ENCODE measurements at regions not wholly inside any gene's neighbourhood (a gene's known extent, or its start where the extent isn't known, plus 50 kb on each side); places are given as distances from the start of the nearest gene placed in this dataset.

DNA sequence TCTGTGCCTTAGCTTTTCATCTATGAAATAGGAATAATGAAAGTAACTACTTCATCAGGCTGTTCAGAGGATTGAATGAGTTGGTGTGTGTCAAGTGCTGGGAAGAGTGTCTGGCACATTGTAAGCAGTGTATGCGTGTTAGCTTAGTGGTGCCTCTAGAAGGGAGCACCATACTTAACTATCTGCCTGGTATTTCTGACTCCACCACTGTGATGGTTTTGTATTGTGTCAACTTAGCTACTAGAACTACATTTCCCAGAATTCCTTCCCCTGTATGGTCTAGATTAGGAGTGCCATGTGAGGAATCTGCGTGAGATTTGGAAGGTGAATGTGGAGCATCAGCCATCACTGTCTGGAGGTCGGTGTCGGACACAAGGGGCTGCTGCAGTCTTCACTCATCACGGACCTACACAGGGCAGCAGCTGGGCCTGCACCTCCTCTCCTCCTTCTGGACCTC lies 115.4 kb upstream of the GALNT15 start (continued):
- TF ChIP-seq, protein P1, sequence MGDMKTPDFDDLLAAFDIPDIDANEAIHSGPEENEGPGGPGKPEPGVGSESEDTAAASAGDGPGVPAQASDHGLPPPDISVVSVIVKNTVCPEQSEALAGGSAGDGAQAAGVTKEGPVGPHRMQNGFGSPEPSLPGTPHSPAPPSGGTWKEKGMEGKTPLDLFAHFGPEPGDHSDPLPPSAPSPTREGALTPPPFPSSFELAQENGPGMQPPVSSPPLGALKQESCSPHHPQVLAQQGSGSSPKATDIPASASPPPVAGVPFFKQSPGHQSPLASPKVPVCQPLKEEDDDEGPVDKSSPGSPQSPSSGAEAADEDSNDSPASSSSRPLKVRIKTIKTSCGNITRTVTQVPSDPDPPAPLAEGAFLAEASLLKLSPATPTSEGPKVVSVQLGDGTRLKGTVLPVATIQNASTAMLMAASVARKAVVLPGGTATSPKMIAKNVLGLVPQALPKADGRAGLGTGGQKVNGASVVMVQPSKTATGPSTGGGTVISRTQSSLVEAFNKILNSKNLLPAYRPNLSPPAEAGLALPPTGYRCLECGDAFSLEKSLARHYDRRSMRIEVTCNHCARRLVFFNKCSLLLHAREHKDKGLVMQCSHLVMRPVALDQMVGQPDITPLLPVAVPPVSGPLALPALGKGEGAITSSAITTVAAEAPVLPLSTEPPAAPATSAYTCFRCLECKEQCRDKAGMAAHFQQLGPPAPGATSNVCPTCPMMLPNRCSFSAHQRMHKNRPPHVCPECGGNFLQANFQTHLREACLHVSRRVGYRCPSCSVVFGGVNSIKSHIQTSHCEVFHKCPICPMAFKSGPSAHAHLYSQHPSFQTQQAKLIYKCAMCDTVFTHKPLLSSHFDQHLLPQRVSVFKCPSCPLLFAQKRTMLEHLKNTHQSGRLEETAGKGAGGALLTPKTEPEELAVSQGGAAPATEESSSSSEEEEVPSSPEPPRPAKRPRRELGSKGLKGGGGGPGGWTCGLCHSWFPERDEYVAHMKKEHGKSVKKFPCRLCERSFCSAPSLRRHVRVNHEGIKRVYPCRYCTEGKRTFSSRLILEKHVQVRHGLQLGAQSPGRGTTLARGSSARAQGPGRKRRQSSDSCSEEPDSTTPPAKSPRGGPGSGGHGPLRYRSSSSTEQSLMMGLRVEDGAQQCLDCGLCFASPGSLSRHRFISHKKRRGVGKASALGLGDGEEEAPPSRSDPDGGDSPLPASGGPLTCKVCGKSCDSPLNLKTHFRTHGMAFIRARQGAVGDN (IDR thresholded peaks at IDR 0.05) = no peak
- TF ChIP-seq POLR2AphosphoS2 (IDR thresholded peaks at IDR 0.05; ENCODE audit: low read depth, low read length) (no peak), GATAD2B (conservative IDR thresholded peaks at IDR 0.05; ENCODE audit: low read depth) (no peak), RUNX3 (IDR thresholded peaks at IDR 0.05; ENCODE audit: low read length) (no peak)
- TF ChIP-seq, protein P2, sequence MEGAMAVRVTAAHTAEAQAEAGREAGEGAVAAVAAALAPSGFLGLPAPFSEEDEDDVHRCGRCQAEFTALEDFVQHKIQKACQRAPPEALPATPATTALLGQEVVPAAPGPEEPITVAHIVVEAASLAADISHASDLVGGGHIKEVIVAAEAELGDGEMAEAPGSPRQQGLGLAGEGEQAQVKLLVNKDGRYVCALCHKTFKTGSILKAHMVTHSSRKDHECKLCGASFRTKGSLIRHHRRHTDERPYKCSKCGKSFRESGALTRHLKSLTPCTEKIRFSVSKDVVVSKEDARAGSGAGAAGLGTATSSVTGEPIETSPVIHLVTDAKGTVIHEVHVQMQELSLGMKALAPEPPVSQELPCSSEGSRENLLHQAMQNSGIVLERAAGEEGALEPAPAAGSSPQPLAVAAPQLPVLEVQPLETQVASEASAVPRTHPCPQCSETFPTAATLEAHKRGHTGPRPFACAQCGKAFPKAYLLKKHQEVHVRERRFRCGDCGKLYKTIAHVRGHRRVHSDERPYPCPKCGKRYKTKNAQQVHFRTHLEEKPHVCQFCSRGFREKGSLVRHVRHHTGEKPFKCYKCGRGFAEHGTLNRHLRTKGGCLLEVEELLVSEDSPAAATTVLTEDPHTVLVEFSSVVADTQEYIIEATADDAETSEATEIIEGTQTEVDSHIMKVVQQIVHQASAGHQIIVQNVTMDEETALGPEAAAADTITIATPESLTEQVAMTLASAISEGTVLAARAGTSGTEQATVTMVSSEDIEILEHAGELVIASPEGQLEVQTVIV (IDR thresholded peaks at IDR 0.05; ENCODE audit: borderline replicate concordance, partially characterized antibody) = no peak
- TF ChIP-seq, protein P3, sequence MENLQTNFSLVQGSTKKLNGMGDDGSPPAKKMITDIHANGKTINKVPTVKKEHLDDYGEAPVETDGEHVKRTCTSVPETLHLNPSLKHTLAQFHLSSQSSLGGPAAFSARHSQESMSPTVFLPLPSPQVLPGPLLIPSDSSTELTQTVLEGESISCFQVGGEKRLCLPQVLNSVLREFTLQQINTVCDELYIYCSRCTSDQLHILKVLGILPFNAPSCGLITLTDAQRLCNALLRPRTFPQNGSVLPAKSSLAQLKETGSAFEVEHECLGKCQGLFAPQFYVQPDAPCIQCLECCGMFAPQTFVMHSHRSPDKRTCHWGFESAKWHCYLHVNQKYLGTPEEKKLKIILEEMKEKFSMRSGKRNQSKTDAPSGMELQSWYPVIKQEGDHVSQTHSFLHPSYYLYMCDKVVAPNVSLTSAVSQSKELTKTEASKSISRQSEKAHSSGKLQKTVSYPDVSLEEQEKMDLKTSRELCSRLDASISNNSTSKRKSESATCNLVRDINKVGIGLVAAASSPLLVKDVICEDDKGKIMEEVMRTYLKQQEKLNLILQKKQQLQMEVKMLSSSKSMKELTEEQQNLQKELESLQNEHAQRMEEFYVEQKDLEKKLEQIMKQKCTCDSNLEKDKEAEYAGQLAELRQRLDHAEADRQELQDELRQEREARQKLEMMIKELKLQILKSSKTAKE (IDR thresholded peaks at IDR 0.05; ENCODE audit: low read depth, poor library complexity, severe bottlenecking) = no peak
- TF ChIP-seq, protein P4, sequence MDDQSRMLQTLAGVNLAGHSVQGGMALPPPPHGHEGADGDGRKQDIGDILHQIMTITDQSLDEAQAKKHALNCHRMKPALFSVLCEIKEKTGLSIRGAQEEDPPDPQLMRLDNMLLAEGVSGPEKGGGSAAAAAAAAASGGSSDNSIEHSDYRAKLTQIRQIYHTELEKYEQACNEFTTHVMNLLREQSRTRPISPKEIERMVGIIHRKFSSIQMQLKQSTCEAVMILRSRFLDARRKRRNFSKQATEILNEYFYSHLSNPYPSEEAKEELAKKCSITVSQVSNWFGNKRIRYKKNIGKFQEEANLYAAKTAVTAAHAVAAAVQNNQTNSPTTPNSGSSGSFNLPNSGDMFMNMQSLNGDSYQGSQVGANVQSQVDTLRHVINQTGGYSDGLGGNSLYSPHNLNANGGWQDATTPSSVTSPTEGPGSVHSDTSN (IDR thresholded peaks at IDR 0.05; ENCODE audit: insufficient replicate concordance, low read depth, low read length) = no peak

Measured in GM12878 (cell line).